GM23338 (cell line): ENCODE measurements at regions not wholly inside any gene's neighbourhood (a gene's known extent, or its start where the extent isn't known, plus 50 kb on each side); places are given as distances from the start of the nearest gene placed in this dataset.

Experiments
- ATAC-seq: fragments of 200-7000 bp; cut with Tn5 transposase; 3 replicates; pipeline ENCODE4 v1.9.1; 2020
- DNase-seq: peaks from one replicate; pipeline ENCODE4 v3.0.0-alpha.2; 2015; ENCODE audit warnings: low spot score
- H2AFZ ChIP-seq: fragments of 200-600 bp; sonication (generic); 2 replicates; pipeline ENCODE4 v1.8.0; 2016; ENCODE audit warnings: antibody characterized with exemption, mild to moderate bottlenecking, moderate library complexity
- H3F3A ChIP-seq: fragments of 200-600 bp; sonication (generic); replicated peaks from 2 replicates; pipeline ENCODE4 v1.8.0; 2017; ENCODE audit warnings: antibody characterized with exemption, mixed run types, low read depth
- H3K27ac ChIP-seq: fragments of 200-600 bp; sonication (generic); 2 replicates; pipeline ENCODE4 v1.6.1; 2016; ENCODE audit warnings: low read depth
- H3K27me3 ChIP-seq: fragments of 200-600 bp; sonication (generic); 2 replicates; pipeline ENCODE4 v1.8.0; 2016; ENCODE audit warnings: mild to moderate bottlenecking, mixed run types, moderate library complexity; ENCODE audit not compliant: insufficient read depth
- H3K36me3 ChIP-seq: fragments of 200-600 bp; sonication (generic); 2 replicates; pipeline ENCODE4 v1.8.0; 2016; ENCODE audit warnings: mild to moderate bottlenecking; ENCODE audit not compliant: insufficient read depth
- H3K4me1 ChIP-seq: fragments of 200-600 bp; sonication (generic); 2 replicates; pipeline ENCODE4 v1.8.0; 2016; ENCODE audit warnings: mild to moderate bottlenecking, moderate library complexity; ENCODE audit not compliant: insufficient read depth
- H3K4me2 ChIP-seq: fragments of 200-600 bp; sonication (generic); 2 replicates; pipeline ENCODE4 v1.7.1; 2017; ENCODE audit warnings: mixed run types
- H3K4me3 ChIP-seq: fragments of 200-600 bp; sonication (generic); 2 replicates; pipeline ENCODE4 v1.6.1; 2016; ENCODE audit warnings: mixed run types
- H3K79me2 ChIP-seq: fragments of 200-600 bp; sonication (generic); replicated peaks from 2 replicates; pipeline ENCODE4 v1.8.0; 2017; ENCODE audit warnings: mild to moderate bottlenecking; ENCODE audit not compliant: insufficient read depth
- H3K9me2 ChIP-seq: fragments of 200-600 bp; sonication (generic); 2 replicates; pipeline ENCODE4 v1.8.0; 2017; ENCODE audit not compliant: insufficient read depth
- H4K20me1 ChIP-seq: fragments of 200-600 bp; sonication (generic); replicated peaks from 2 replicates; pipeline ENCODE4 v1.8.0; 2017; ENCODE audit warnings: mild to moderate bottlenecking; ENCODE audit not compliant: insufficient read depth
- H3K27ac Mint-ChIP-seq: 2 replicates; pipeline ENCODE4 v1.8.0; 2020; ENCODE audit warnings: inconsistent platforms, mild to moderate bottlenecking, moderate library complexity, mixed read lengths
- H3K27me3 Mint-ChIP-seq: 3 replicates; pipeline ENCODE4 v1.8.0; 2022; ENCODE audit warnings: low read depth, mild to moderate bottlenecking, moderate library complexity, mixed read lengths, inconsistent platforms; ENCODE audit not compliant: insufficient read depth, poor library complexity
- H3K36me3 Mint-ChIP-seq: 3 replicates; pipeline ENCODE4 v1.8.0; 2021; ENCODE audit warnings: low read depth, mild to moderate bottlenecking, inconsistent platforms, moderate library complexity, mixed read lengths
- H3K4me1 Mint-ChIP-seq: 3 replicates; pipeline ENCODE4 v1.8.0; 2020; ENCODE audit warnings: mild to moderate bottlenecking, inconsistent platforms, mixed read lengths
- H3K4me3 Mint-ChIP-seq: 3 replicates; pipeline ENCODE4 v1.8.0; 2021; ENCODE audit warnings: moderate library complexity, mild to moderate bottlenecking, inconsistent platforms, mixed read lengths
- H3K9me3 Mint-ChIP-seq: 3 replicates; pipeline ENCODE4 v1.8.0; 2020; ENCODE audit warnings: moderate library complexity, mild to moderate bottlenecking, inconsistent platforms, mixed read lengths
- CREB1 ChIP-seq: fragments of 250-450 bp; sonication (Bioruptor Pico); IDR thresholded peaks from 2 replicates; pipeline ENCODE4 v1.5.0; 2020; ENCODE audit warnings: low read depth, mild to moderate bottlenecking, moderate library complexity
- CTCF ChIP-seq, 2 experiments: fragments of 200-600 bp in 1 of 2; sonication (generic) in 1 of 2; conservative IDR thresholded peaks; 2 replicates each; pipeline versions ENCODE4 v1.5.1 to v1.6.1; 2016 to 2017; ENCODE audit warnings: antibody characterized with exemption in 2 of 2, low read depth in 2 of 2, mild to moderate bottlenecking in 2 of 2, moderate library complexity in 1 of 2
- ETS1 ChIP-seq: IDR thresholded peaks from 2 replicates; pipeline ENCODE4 v1.6.1; 2016; ENCODE audit warnings: antibody characterized with exemption
- EZH2 ChIP-seq: fragments of 200-600 bp; sonication (generic); IDR thresholded peaks from one replicate; pipeline ENCODE4 v1.8.0; 2017; ENCODE audit warnings: antibody characterized with exemption, mild to moderate bottlenecking, low read depth; ENCODE audit not compliant: unreplicated experiment
- EZH2phosphoT487 ChIP-seq: fragments of 200-600 bp; sonication (generic); IDR thresholded peaks from one replicate; pipeline ENCODE4 v1.8.1; 2018; ENCODE audit warnings: antibody characterized with exemption; ENCODE audit not compliant: unreplicated experiment
- JUNB ChIP-seq: IDR thresholded peaks from one replicate; pipeline ENCODE4 v1.6.1; 2016; ENCODE audit warnings: antibody characterized with exemption; ENCODE audit not compliant: unreplicated experiment
- NANOG ChIP-seq: IDR thresholded peaks from 2 replicates; pipeline ENCODE4 v1.6.1; 2016; ENCODE audit warnings: antibody characterized with exemption, borderline replicate concordance
- POLR2AphosphoS5 ChIP-seq: IDR thresholded peaks from 2 replicates; pipeline ENCODE4 v1.6.1; 2016; ENCODE audit warnings: antibody characterized with exemption, low read depth
- REST ChIP-seq: IDR thresholded peaks from one replicate; pipeline ENCODE4 v1.6.1; 2018; ENCODE audit warnings: antibody characterized with exemption; ENCODE audit not compliant: unreplicated experiment
- STAT1 ChIP-seq: IDR thresholded peaks from one replicate; pipeline ENCODE4 v1.6.1; 2016; ENCODE audit warnings: antibody characterized with exemption; ENCODE audit not compliant: unreplicated experiment
- ZNF114 ChIP-seq: fragments of 250-450 bp; sonication (Bioruptor Pico); IDR thresholded peaks from 2 replicates; pipeline ENCODE4 v1.5.0; 2020; ENCODE audit warnings: mild to moderate bottlenecking, moderate library complexity
- ZNF331 ChIP-seq: fragments of 250-450 bp; sonication (Bioruptor Pico); IDR thresholded peaks from 2 replicates; pipeline ENCODE4 v1.5.0; 2020; ENCODE audit warnings: low read depth, mild to moderate bottlenecking, moderate library complexity
- ZNF462 ChIP-seq: fragments of 250-450 bp; sonication (Bioruptor Pico); IDR thresholded peaks from 2 replicates; pipeline ENCODE4 v1.5.0; 2020; ENCODE audit warnings: mild to moderate bottlenecking, moderate library complexity

- no peaks in the 10 kb centered on the region for H3K9me2 ChIP-seq
- peaks cover 2% of the 10 kb centered on the region; the same call in 1 of the 2 replicates for H3K36me3 ChIP-seq
- no peak overlapping the region for H3K27ac ChIP-seq
- Mint-ChIP-seq H3K36me3 (peaks cover 28% of the 10 kb centered on the region), H3K27me3 (peaks cover 12% of the 10 kb centered on the region), H3K27ac (no peak overlapping the region), H3K9me3 (peaks cover 47% of the 10 kb centered on the region), H3K4me3 (no peak overlapping the region), H3K4me1 (no peaks in the 10 kb centered on the region)
- TF ChIP-seq JUNB (no peak), STAT1 (no peak), ZNF462 (CRISPR knock-in tag) (no peak), CREB1 (no peak), ZNF114 (CRISPR knock-in tag) (no peak), ETS1 (no peak), REST (no peak), CTCF (conservative IDR thresholded peaks at IDR 0.05; ENCODE audit: low read depth in 2 of 2) (no peak), EZH2phosphoT487 (no peak), ZNF331 (CRISPR knock-in tag) (no peak), EZH2 (no peak), NANOG (no peak), POLR2AphosphoS5 (no peak)
- H3K4me2 ChIP-seq: no peak overlapping the region
- no peaks in the 10 kb centered on the region for H3F3A ChIP-seq
- DNase-seq: no peak
- H2AFZ ChIP-seq: no peak overlapping the region
- no peaks in the 10 kb centered on the region for H3K79me2 ChIP-seq
- no peaks in the 10 kb centered on the region for H3K27me3 ChIP-seq
- no peak overlapping the region for H3K4me3 ChIP-seq
- no peaks in the 10 kb centered on the region for H3K4me1 ChIP-seq
- no peaks in the 10 kb centered on the region for H4K20me1 ChIP-seq
- ATAC-seq: no peak
These were observed 106.1 kb downstream of the LITAF start for GRCh38 chr16:11480634-11481033.
